NCI-H1105 (cell line): ENCODE measurements at regions not wholly inside any gene's neighbourhood (a gene's known extent, or its start where the extent isn't known, plus 50 kb on each side); places are given as distances from the start of the nearest gene placed in this dataset.
"Not testable (repeated sequence)": the region's sequence is repeated elsewhere in the genome, so short reads cannot be mapped to it uniquely, and the experiment has no call there.

Experiments
- DNase-seq: peaks from one replicate; lab custom pipeline; 2025; lab: John Stamatoyannopoulos, UW

- not testable (repeated sequence) for DNase-seq
Measured at GRCh38 chr14:105678057-105678456, 151.7 kb downstream of the TMEM121 start.

GRCh38 chr14:105678996-105679958 lies 152.9 kb downstream of the TMEM121 start:
- DNase-seq: not testable (repeated sequence)

- not testable (repeated sequence) for DNase-seq
Measured at GRCh38 chr14:105679959-105680735, 153.8 kb downstream of the TMEM121 start.

GRCh38 chr14:105680736-105681098 lies 154.3 kb downstream of the TMEM121 start:
- DNase-seq: not testable (repeated sequence)

GRCh38 chr14:105681606-105682185 lies 155.3 kb downstream of the TMEM121 start:
- not testable (repeated sequence) for DNase-seq

- DNase-seq: not testable (repeated sequence)
Measured at GRCh38 chr14:105682442-105682841, 156.1 kb downstream of the TMEM121 start.

GRCh38 chr14:105682956-105683570 lies 156.7 kb downstream of the TMEM121 start:
- DNase-seq: no peak

GRCh38 chr14:105684056-105684455 lies 157.7 kb downstream of the TMEM121 start:
- not testable (repeated sequence) for DNase-seq

- not testable (repeated sequence) for DNase-seq
Measured at GRCh38 chr14:105684597-105684996, 158.2 kb downstream of the TMEM121 start.

GRCh38 chr14:105685003-105685402 lies 158.6 kb downstream of the TMEM121 start:
- no peak for DNase-seq

GRCh38 chr14:105685605-105686004 lies 159.2 kb downstream of the TMEM121 start:
- DNase-seq: not testable (repeated sequence)

- not testable (repeated sequence) for DNase-seq
Measured at GRCh38 chr14:105686050-105686449, 159.7 kb downstream of the TMEM121 start.

- not testable (repeated sequence) for DNase-seq
Measured at GRCh38 chr14:105686462-105687170, 160.2 kb downstream of the TMEM121 start.

GRCh38 chr14:105687171-105688022 lies 161.0 kb downstream of the TMEM121 start:
- DNase-seq: not testable (repeated sequence)

GRCh38 chr14:105688023-105688351 lies 161.6 kb downstream of the TMEM121 start:
- DNase-seq: not testable (repeated sequence)

- DNase-seq: not testable (repeated sequence)
Measured at GRCh38 chr14:105688664-105689221, 162.4 kb downstream of the TMEM121 start.

- DNase-seq: no peak
Measured at GRCh38 chr14:105689722-105690121, 163.3 kb downstream of the TMEM121 start.

- no peak for DNase-seq
Measured at GRCh38 chr14:105690671-105691070, 164.3 kb downstream of the TMEM121 start.

- not testable (repeated sequence) for DNase-seq
Measured at GRCh38 chr14:105691321-105692109, 165.1 kb downstream of the TMEM121 start.
